ENCODE measurements at regions not wholly inside any gene's neighbourhood (a gene's known extent, or its start where the extent isn't known, plus 50 kb on each side); places are given as distances from the start of the nearest gene placed in this dataset.

DNA sequence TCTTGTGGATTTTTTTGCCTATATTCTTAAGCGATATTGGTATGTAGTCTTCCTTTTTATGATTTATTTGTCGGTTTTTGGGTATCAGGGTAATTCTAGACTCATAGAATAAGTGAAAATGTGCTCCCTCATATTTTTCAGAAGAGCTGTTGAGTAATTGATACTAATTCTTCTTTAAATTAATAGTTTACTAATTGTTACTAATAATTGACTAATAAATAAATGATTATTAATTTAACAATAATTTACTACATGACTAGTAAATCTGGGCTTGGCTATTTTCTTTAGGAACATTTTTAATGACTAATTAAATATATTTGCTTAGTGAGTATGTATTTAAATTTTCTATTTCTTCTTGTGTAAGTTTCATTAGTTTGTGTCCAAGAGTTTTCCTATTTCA is 325.0 kb downstream of the ADCYAP1 start:
- TF ChIP-seq, protein P1, sequence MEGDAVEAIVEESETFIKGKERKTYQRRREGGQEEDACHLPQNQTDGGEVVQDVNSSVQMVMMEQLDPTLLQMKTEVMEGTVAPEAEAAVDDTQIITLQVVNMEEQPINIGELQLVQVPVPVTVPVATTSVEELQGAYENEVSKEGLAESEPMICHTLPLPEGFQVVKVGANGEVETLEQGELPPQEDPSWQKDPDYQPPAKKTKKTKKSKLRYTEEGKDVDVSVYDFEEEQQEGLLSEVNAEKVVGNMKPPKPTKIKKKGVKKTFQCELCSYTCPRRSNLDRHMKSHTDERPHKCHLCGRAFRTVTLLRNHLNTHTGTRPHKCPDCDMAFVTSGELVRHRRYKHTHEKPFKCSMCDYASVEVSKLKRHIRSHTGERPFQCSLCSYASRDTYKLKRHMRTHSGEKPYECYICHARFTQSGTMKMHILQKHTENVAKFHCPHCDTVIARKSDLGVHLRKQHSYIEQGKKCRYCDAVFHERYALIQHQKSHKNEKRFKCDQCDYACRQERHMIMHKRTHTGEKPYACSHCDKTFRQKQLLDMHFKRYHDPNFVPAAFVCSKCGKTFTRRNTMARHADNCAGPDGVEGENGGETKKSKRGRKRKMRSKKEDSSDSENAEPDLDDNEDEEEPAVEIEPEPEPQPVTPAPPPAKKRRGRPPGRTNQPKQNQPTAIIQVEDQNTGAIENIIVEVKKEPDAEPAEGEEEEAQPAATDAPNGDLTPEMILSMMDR (IDR thresholded peaks at IDR 0.05): no peak
- no peak for TF ChIP-seq ZFX (IDR thresholded peaks at IDR 0.05; ENCODE audit: borderline replicate concordance)

Data from 22Rv1 (cell line).